ENCODE measurements at regions not wholly inside any gene's neighbourhood (a gene's known extent, or its start where the extent isn't known, plus 50 kb on each side); places are given as distances from the start of the nearest gene placed in this dataset.

DNA sequence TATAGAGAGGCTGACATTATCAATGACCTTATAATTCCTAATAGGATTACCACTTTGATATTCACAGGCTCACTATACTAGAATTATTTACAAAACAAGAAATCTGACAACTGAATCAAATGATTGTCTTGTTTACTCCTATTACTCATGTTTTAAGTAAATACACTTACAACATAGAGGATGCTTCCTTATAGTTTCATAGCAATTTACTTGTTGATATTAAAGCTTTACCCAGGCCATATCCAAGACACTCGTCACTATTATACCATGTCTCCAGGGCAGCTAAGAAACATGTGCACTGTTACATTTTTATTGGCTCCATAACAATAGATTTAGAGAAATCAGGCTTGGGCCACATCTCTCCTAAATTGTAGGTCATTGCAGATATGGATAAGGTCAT, 276.9 kb downstream of the HGF start:
- Mint-ChIP-seq H3K9me3 (peaks cover 0 to 3% (median under 1%) of the 10 kb centered on the region in 8 donors), H3K27ac (no peak overlapping the region), H3K4me3 (no peak overlapping the region), H3K27me3 (no peaks in the 10 kb centered on the region), H3K36me3 (no peaks in the 10 kb centered on the region), H3K4me1 (no peaks in the 10 kb centered on the region)
- H3K27ac ChIP-seq (ENCODE audit: low read depth, low read length): no peak overlapping the region
- intact Hi-C loops (cut with micrococcal nuclease): no loop called here
- ChIA-PET POLR2A (ENCODE audit: partially characterized antibody) (no interaction called here), CTCF (ENCODE audit: partially characterized antibody) (no interaction called here)
- no peak overlapping the region for H3K4me3 ChIP-seq (ENCODE audit: low read length in 2 of 2)
- H3K27me3 ChIP-seq (ENCODE audit: insufficient read depth, low read length): no peaks in the 10 kb centered on the region
- no peaks in the 10 kb centered on the region for H3K36me3 ChIP-seq (ENCODE audit: insufficient read depth, low read length)
- no peak for DNase-seq
- H3K9me3 ChIP-seq (ENCODE audit: control insufficient read depth in 1 of 2, low read length in 2 of 2): no peaks in the 10 kb centered on the region
- H3K4me1 ChIP-seq (ENCODE audit: insufficient read depth, low read length): no peaks in the 10 kb centered on the region

DNA sequence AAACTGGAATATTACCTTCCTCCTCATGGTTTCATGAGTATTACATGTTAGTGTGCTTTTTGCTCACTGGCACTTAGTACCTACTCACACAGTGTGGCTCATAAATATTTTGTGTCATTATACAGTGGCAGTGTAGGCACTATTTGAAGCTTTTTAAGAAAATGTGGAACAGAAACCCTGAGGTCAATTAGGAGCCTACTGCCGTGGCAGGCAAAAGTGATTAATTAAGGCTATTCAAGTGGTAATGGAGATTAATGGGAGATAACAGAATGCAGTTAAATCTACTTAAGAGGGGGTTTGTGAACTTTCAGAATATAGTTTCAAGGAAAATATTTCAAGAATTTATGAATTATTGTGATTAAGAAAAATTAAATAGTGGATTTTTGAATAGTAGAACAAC, 277.6 kb downstream of the HGF start:
- Mint-ChIP-seq H3K9me3 (peaks cover 0 to 7% (median under 1%) of the 10 kb centered on the region in 8 donors), H3K27me3 (no peaks in the 10 kb centered on the region), H3K27ac (no peak overlapping the region), H3K4me3 (no peak overlapping the region), H3K4me1 (no peaks in the 10 kb centered on the region), H3K36me3 (no peaks in the 10 kb centered on the region)
- intact Hi-C loops (cut with micrococcal nuclease): no loop called here
- no peak for DNase-seq
- Histone ChIP-seq H3K27ac (ENCODE audit: low read depth, low read length) (no peak overlapping the region), H3K27me3 (ENCODE audit: insufficient read depth, low read length) (no peaks in the 10 kb centered on the region), H3K4me3 (ENCODE audit: low read length in 2 of 2) (no peak overlapping the region), H3K36me3 (ENCODE audit: insufficient read depth, low read length) (no peaks in the 10 kb centered on the region), H3K4me1 (ENCODE audit: insufficient read depth, low read length) (no peaks in the 10 kb centered on the region), H3K9me3 (ENCODE audit: control insufficient read depth in 1 of 2, low read length in 2 of 2) (no peaks in the 10 kb centered on the region)
- ChIA-PET CTCF (ENCODE audit: partially characterized antibody) (no interaction called here), POLR2A (ENCODE audit: partially characterized antibody) (no interaction called here)

DNA sequence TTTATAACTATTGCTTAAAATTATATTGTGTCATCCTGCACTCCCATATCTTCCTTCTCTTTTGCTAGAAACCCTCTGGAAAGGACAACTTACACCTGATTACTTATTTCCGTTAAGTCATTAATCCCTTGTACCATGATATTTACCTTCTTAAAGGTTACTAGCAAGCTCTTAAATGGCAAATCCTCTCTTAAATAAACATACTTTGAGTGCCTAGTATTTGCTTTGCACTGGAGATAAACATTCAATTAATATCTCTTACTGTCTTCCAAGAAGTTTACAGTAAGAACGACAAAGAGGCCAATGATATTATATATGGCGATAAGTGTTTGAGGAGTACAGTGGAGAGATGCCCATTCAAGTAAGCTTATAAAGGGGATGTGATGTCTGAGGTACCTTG, 278.3 kb downstream of the HGF start:
- intact Hi-C loops (cut with micrococcal nuclease): no loop called here
- H3K4me1 Mint-ChIP-seq: no peaks in the 10 kb centered on the region

DNA sequence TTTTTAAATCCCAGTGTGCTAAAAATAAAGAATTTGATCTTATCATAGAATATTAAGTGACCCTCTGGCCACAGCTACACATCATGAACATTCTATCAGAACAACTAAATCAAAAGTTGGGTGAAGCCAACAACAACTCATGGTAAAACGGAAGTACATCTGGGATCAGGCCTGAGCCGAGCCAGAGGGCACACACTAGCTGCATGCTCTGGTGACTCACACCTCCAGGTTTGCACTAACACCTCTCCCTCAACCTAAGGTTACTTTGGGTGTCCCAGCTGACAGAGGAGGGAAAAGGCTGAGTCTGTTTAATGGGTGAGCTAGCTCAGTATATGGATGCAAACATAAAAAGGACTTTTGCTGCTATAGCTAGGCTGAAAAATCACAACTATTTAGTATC, 281.6 kb downstream of the HGF start:
- ChIA-PET POLR2A (ENCODE audit: partially characterized antibody) (no interaction called here), CTCF (ENCODE audit: partially characterized antibody) (no interaction called here)
- no peaks in the 10 kb centered on the region for H3K36me3 ChIP-seq (ENCODE audit: insufficient read depth, low read length)
- H3K27me3 Mint-ChIP-seq: no peaks in the 10 kb centered on the region
- H3K4me3 Mint-ChIP-seq: no peak overlapping the region
- no peaks in the 10 kb centered on the region for H3K4me1 Mint-ChIP-seq
- DNase-seq: no peak
- no peaks in the 10 kb centered on the region for H3K4me1 ChIP-seq (ENCODE audit: insufficient read depth, low read length)
- H3K27me3 ChIP-seq (ENCODE audit: insufficient read depth, low read length): no peaks in the 10 kb centered on the region
- peaks cover 0 to 4% (median 3%) of the 10 kb centered on the region in 8 donors for H3K9me3 Mint-ChIP-seq
- H3K36me3 Mint-ChIP-seq: no peaks in the 10 kb centered on the region
- H3K4me3 ChIP-seq (ENCODE audit: low read length in 2 of 2): no peak overlapping the region
- intact Hi-C loops (cut with micrococcal nuclease): no loop called here
- H3K9me3 ChIP-seq (ENCODE audit: control insufficient read depth in 1 of 2, low read length in 2 of 2): no peaks in the 10 kb centered on the region
- H3K27ac ChIP-seq (ENCODE audit: low read depth, low read length): no peak overlapping the region
- no peak overlapping the region for H3K27ac Mint-ChIP-seq

More for the DNA sequence above, 278.3 kb downstream of the HGF start:
- CTCF ChIA-PET (ENCODE audit: partially characterized antibody): no interaction called here
- H3K36me3 ChIP-seq (ENCODE audit: insufficient read depth, low read length): no peaks in the 10 kb centered on the region
- no peak for DNase-seq
- no peak overlapping the region for H3K4me3 ChIP-seq (ENCODE audit: low read length in 2 of 2)
- Mint-ChIP-seq H3K9me3 (peaks cover 0 to 7% (median under 1%) of the 10 kb centered on the region in 8 donors), H3K27ac (no peak overlapping the region), H3K36me3 (no peaks in the 10 kb centered on the region), H3K27me3 (no peaks in the 10 kb centered on the region), H3K4me3 (no peak overlapping the region)
- H3K9me3 ChIP-seq (ENCODE audit: control insufficient read depth in 1 of 2, low read length in 2 of 2): no peaks in the 10 kb centered on the region
- POLR2A ChIA-PET (ENCODE audit: partially characterized antibody): no interaction called here
- no peak overlapping the region for H3K27ac ChIP-seq (ENCODE audit: low read depth, low read length)
- H3K4me1 ChIP-seq (ENCODE audit: insufficient read depth, low read length): no peaks in the 10 kb centered on the region
- H3K27me3 ChIP-seq (ENCODE audit: insufficient read depth, low read length): no peaks in the 10 kb centered on the region

DNA sequence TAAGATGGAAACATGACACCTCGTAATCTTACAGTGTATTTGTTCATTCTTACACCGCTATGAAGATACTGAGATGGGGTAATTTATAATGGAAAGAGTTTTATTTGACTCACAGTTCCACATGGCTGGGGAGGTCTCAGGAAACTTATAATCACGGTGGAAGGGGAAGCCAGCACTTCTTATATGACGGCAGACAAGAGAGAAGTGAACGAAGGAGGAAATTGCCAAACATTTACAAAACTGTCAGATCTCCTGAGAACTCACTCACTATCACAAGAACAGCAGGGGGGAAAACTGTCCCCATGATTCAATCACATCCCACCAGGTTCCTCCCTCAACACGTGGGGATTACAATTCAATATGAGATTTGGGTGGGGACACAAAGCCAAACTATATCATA, 282.3 kb downstream of the HGF start:
- H3K4me3 Mint-ChIP-seq: no peak overlapping the region
- Histone ChIP-seq H3K27me3 (ENCODE audit: insufficient read depth, low read length) (no peaks in the 10 kb centered on the region), H3K4me1 (ENCODE audit: insufficient read depth, low read length) (no peaks in the 10 kb centered on the region), H3K9me3 (ENCODE audit: control insufficient read depth in 1 of 2, low read length in 2 of 2) (no peaks in the 10 kb centered on the region), H3K27ac (ENCODE audit: low read depth, low read length) (no peak overlapping the region), H3K36me3 (ENCODE audit: insufficient read depth, low read length) (no peaks in the 10 kb centered on the region), H3K4me3 (ENCODE audit: low read length in 2 of 2) (no peak overlapping the region)
- H3K27ac Mint-ChIP-seq: no peak overlapping the region
- H3K27me3 Mint-ChIP-seq: no peaks in the 10 kb centered on the region
- intact Hi-C loops (cut with micrococcal nuclease): no loop called here
- DNase-seq: no peak
- H3K9me3 Mint-ChIP-seq: peaks cover 0 to 4% (median 3%) of the 10 kb centered on the region in 8 donors
- H3K36me3 Mint-ChIP-seq: no peaks in the 10 kb centered on the region
- POLR2A ChIA-PET (ENCODE audit: partially characterized antibody): no interaction called here
- CTCF ChIA-PET (ENCODE audit: partially characterized antibody): no interaction called here
- H3K4me1 Mint-ChIP-seq: no peaks in the 10 kb centered on the region

DNA sequence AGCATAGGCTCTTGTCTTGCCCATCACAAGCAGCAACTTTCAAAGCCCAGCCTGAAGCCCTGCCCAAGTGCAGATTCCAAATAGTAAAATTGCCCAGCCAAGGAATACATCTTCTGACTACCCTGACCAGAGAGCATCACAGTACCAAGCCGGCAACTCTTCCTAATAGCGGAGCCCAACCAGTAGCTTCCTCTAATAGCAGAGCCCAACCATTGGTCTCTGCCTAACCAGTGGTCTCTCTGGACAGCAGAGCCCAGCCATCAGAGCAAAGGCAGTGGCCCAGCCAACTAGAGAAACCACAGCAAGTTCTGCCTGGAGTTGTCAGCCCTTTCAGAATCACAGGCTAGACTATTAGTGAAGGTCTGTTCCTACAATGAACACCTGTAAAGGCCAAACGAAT, 285.6 kb downstream of the HGF start:
- intact Hi-C loops (cut with micrococcal nuclease): no loop called here
- POLR2A ChIA-PET (ENCODE audit: partially characterized antibody): no interaction called here
- peaks cover 0 to 6% (median 3%) of the 10 kb centered on the region in 8 donors for H3K9me3 Mint-ChIP-seq
- no peak overlapping the region for H3K4me3 Mint-ChIP-seq
- no peaks in the 10 kb centered on the region for H3K9me3 ChIP-seq (ENCODE audit: control insufficient read depth in 1 of 2, low read length in 2 of 2)
- no peaks in the 10 kb centered on the region for H3K4me1 ChIP-seq (ENCODE audit: insufficient read depth, low read length)
- no peaks in the 10 kb centered on the region for H3K36me3 Mint-ChIP-seq
- CTCF ChIA-PET (ENCODE audit: partially characterized antibody): no interaction called here
- no peaks in the 10 kb centered on the region for H3K27me3 Mint-ChIP-seq
- H3K27ac Mint-ChIP-seq: no peak overlapping the region
- DNase-seq: no peak
- H3K27ac ChIP-seq (ENCODE audit: low read depth, low read length): no peak overlapping the region
- H3K4me3 ChIP-seq (ENCODE audit: low read length in 2 of 2): no peak overlapping the region
- no peaks in the 10 kb centered on the region for H3K4me1 Mint-ChIP-seq
- no peaks in the 10 kb centered on the region for H3K36me3 ChIP-seq (ENCODE audit: insufficient read depth, low read length)
- H3K27me3 ChIP-seq (ENCODE audit: insufficient read depth, low read length): no peaks in the 10 kb centered on the region

DNA sequence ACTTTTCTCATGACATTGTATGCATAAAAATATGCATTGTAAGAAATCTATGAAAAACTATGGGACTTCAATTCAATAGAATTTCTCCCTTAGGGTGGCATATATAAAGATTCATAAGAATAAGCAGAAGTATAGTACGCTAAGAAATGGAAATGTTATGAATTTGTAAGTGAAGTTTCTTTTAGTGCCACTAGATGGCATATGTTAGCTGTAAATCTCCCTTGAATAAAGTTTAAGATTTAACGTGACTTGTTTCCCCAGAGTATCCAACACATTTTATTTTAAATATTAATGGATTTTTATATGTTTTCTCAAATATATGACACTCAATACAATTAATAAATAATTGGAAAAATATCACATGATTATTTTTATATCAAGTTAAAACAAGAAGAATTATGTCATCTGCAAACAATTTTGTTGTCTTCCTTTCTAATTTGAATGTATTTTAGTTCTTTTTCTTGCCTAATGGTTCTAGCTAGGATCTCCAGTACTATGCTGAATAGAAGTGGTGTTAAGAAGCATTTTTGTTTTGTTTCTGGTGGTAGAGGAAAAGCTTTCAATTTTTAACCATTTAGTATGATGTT, 287.2 kb downstream of the HGF start:
- Histone ChIP-seq H3K27me3 (ENCODE audit: insufficient read depth, low read length) (no peaks in the 10 kb centered on the region), H3K36me3 (ENCODE audit: insufficient read depth, low read length) (no peaks in the 10 kb centered on the region), H3K4me1 (ENCODE audit: insufficient read depth, low read length) (no peaks in the 10 kb centered on the region), H3K9me3 (ENCODE audit: control insufficient read depth in 1 of 2, low read length in 2 of 2) (no peaks in the 10 kb centered on the region), H3K27ac (ENCODE audit: low read depth, low read length) (no peak overlapping the region), H3K4me3 (ENCODE audit: low read length in 2 of 2) (no peak overlapping the region)
- H3K27me3 Mint-ChIP-seq: no peaks in the 10 kb centered on the region
- no peak overlapping the region for H3K4me3 Mint-ChIP-seq
- POLR2A ChIA-PET (ENCODE audit: partially characterized antibody): no interaction called here
- intact Hi-C loops (cut with micrococcal nuclease): loop anchor here (2.0 kb wide), 1 partner anchor 1090 kb away; no protein-coding TSS in a partner anchor
- no peak for DNase-seq
- peaks cover 0 to 6% (median 3%) of the 10 kb centered on the region in 8 donors for H3K9me3 Mint-ChIP-seq
- no peaks in the 10 kb centered on the region for H3K36me3 Mint-ChIP-seq
- CTCF ChIA-PET (ENCODE audit: partially characterized antibody): interaction anchor here (0.9 to 1.9 kb wide), 3 partner anchors 11 to 1246 kb away, joined by 3 to 5 read pairs (median 3); no protein-coding TSS in a partner anchor
- H3K27ac Mint-ChIP-seq: no peak overlapping the region
- H3K4me1 Mint-ChIP-seq: no peaks in the 10 kb centered on the region

DNA sequence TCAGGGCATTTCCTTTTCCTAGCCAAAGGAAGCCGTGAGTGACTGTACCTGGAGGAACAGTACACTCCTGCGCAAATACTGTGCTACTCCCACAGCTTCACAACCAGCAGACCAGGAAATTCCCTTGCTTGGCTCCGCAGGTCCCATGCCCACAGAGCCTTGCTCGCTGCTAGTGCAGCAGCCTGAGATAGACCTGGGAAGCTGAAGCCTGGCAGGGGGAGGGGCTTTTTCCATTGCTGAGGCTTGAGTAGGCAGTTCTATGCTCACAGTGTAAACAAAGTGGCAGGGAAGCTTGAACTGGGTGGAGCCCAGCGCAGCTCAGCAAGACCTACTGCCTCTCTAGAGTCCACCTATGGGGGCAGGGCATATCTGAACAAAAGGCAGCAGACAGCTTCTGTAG, 291.2 kb downstream of the HGF start:
- no peak for DNase-seq
- H3K4me1 ChIP-seq (ENCODE audit: insufficient read depth, low read length): no peaks in the 10 kb centered on the region
- no peaks in the 10 kb centered on the region for H3K27me3 Mint-ChIP-seq
- H3K9me3 Mint-ChIP-seq: peaks cover 0 to 5% (median 2%) of the 10 kb centered on the region in 8 donors
- intact Hi-C loops (cut with micrococcal nuclease): no loop called here
- H3K4me3 ChIP-seq (ENCODE audit: low read length in 2 of 2): no peak overlapping the region
- H3K4me3 Mint-ChIP-seq: peak overlapping the region in 1 of 8 donors; percentile 1
- H3K36me3 ChIP-seq (ENCODE audit: insufficient read depth, low read length): no peaks in the 10 kb centered on the region
- no peak overlapping the region for H3K27ac Mint-ChIP-seq
- H3K4me1 Mint-ChIP-seq: no peaks in the 10 kb centered on the region
- H3K9me3 ChIP-seq (ENCODE audit: control insufficient read depth in 1 of 2, low read length in 2 of 2): no peaks in the 10 kb centered on the region
- H3K36me3 Mint-ChIP-seq: no peaks in the 10 kb centered on the region
- CTCF ChIA-PET (ENCODE audit: partially characterized antibody): no interaction called here
- H3K27ac ChIP-seq (ENCODE audit: low read depth, low read length): no peak overlapping the region
- POLR2A ChIA-PET (ENCODE audit: partially characterized antibody): no interaction called here
- H3K27me3 ChIP-seq (ENCODE audit: insufficient read depth, low read length): no peaks in the 10 kb centered on the region

Measured in CD4-positive, alpha-beta memory T cell (primary cell).